HG02588 (cell line): ENCODE measurements at regions not wholly inside any gene's neighbourhood (a gene's known extent, or its start where the extent isn't known, plus 50 kb on each side); places are given as distances from the start of the nearest gene placed in this dataset.

Experiments used
- ATAC-seq: cut with Tn5 transposase; IDR thresholded peaks from one replicate; pipeline ENCODE4 v1.9.1; 2021; ENCODE audit warnings: mild to moderate bottlenecking, moderate library complexity; ENCODE audit not compliant: unreplicated experiment

DNA sequence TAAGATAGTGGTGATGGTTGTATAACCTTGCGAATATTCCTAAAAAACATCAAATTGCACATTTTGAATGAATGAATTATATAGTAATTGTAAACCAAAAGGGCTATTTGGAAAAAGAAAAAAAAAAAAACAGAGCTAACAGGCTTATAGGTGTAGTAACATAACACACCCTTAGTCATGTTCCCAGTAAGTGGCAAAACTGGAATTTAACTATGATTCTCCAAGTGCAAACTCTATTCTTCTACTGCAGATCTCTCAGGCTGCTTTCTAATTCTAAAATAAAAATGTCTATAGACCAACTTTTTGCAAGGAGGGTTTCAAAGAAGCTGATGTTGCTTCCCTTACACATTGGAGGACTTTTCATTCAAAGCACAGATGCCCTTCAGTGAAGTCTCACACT is 293.2 kb upstream of the MON1B start:
- no peak for ATAC-seq

DNA sequence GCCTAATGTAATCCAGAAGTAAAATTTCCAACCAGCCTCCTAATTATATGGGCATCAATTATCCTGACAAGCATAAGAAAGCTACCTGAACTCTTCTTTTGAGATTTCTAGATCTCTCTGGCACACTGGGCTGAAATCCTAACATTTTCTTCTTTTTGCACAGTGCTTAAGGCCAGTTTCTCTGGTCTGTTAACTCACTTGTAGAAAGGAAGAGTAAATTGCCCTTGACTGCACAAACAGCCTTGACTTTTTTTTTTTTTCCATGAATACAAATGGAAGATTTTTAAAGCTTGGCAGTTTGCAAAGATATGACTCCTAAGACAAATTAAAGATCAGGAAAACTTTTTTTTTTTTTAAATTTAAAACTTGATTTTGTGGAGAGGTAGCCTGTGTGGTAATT is 291.2 kb upstream of the MON1B start:
- ATAC-seq: no peak

DNA sequence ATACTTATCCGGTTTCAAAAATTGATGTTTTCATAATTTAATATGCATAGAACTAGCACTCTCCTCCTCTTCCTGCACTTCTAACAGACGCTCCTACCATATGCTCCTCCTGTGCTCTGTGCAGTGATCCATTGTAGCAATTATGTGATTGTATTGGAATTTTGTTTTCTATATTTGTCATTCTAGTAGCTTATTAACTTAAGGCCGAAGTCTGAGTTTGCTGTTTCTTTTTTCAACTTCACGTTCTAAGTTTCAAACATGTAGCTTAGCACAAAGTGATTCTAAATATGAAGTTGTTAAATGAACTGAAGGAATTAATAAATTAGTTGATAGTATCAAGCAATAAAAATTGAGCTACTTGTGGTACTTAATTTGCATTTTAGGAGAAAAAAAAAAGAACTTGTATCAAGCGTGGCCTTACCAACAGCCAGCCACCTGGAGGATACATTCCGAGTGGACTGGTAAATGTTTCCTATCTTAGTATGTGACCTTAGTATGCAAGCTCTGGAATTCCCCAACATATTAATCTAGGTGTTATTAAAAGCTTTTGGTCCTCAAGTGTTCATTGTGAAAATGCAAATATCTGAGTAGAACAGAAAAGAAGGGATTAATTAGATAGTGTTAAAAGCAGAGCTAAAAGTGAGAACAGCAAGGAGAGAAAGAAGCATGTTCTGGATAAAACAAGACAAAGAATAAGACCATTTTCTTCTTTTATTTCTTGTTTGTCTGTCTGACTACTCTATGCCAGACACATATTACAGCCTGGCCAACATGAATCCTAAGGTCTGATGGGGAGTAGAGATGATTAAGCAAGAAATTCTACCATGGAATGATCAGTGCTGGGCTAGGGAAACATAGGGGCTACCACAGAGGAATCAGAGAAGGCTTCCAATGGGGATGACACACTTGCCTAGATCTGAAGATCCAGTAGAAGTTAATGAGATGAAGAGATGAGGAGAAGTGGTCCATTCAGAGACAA is 290.4 kb upstream of the MON1B start:
- no peak for ATAC-seq

DNA sequence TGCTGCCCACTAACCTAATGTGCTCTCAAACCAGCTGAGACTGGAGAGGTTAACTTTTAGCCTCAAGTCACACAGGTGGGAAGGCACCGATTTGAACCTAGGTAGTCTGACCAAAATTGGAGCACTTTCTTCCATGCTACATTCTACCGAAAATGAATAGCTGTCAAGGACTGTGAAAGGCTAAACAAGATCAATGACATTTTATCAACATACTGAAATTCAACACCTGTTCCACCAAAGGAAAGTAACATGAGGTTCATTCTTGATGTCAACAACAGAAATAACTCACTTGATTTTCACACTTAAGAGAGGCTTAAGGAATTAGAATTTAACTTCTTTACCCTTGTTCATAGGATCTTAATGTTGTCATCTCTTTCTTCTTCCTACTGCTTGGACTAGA is 284.4 kb upstream of the MON1B start:
- no peak for ATAC-seq

DNA sequence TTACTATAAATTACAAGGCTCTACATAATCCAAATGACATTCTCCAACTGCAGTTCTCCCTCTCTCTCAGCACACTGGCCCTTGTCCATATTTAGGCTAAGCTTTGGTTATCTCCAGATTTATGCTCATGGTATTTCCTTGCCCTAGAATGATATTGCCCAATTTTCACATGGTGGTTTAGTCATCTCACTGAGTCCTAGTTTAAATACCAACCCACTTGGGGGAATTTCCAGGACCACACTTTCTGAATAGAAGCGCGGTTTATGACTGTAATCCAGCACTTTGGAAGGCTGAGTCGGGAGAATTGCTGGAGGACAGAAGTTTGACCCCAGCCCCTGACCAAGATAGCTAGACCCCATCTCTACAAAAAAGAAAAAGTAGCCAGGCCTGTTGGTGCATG is 280.1 kb upstream of the MON1B start:
- no peak for ATAC-seq

DNA sequence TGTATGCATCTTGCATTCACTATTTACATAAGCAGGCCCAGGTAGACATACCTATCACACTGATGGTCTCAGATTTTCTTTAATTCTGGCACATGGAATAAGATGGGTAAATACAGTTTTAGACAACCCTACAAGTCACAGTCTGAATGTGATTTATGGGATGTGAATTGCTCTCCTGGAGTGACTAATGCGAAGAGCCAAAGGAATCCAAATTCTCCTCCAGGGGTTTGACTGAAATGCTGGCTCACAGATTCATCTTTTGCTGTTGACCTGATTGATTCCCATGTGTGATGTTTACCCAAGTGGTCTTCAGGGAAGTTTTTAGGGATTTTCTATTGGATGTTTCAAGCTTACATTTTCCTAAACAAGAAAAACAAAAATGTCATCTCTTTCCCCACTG is 277.9 kb upstream of the MON1B start:
- no peak for ATAC-seq

DNA sequence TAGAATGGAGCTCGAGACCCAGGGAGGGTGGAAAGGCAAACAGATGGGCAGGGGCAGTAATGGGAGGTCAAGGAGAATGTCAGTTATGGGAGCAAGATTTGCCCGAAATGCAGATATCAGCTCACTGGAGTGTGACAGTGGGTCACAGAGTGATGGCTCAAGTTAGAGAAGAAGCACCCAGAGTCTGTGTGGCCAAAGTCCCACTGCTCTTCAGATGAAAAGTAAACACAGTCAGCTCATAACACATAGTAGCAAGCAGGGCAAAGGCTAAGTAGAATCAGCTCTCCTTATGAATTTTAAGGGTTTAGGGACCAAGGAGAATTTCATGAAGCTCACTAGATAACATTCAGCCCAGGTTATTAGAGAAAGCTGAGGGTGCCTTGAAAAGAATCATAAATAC is 264.9 kb upstream of the MON1B start:
- no peak for ATAC-seq

DNA sequence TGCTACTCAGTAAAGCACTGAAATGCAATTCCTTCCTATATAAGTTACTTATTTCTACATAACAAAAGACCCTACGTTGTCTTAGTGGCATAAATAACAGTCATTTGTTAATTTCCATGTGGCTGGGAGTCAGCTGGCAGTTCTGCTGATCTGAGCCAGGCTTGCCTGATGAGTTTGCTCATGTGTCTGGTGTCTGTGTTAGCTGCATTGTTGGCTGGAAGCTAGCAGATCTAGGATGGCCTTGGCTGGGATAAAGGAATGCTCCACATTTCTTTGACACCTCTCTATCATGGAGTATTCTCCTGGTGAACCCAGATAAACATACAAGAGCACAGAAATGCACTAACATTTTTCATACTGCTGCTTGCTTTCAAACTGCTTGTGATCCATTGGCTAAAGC is 264.4 kb upstream of the MON1B start:
- no peak for ATAC-seq

DNA sequence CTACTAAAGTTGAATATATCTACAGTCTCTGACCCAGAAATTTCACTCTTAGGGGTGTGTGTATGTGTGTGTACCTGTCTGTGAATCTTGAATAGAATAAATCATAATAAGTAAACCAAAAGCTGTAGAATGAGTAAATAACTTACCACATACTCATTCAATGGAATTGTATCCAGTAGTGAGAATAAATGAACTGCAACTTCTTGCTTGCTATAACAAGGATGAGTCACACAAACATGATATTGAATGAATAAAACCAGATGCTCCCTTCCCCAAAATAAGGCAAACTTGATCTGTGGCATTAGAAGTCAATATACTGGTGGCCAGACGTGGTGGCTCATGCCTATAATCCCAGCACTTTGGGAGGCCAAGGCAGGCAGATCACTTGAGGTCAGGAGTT is 259.8 kb upstream of the MON1B start:
- no peak for ATAC-seq

DNA sequence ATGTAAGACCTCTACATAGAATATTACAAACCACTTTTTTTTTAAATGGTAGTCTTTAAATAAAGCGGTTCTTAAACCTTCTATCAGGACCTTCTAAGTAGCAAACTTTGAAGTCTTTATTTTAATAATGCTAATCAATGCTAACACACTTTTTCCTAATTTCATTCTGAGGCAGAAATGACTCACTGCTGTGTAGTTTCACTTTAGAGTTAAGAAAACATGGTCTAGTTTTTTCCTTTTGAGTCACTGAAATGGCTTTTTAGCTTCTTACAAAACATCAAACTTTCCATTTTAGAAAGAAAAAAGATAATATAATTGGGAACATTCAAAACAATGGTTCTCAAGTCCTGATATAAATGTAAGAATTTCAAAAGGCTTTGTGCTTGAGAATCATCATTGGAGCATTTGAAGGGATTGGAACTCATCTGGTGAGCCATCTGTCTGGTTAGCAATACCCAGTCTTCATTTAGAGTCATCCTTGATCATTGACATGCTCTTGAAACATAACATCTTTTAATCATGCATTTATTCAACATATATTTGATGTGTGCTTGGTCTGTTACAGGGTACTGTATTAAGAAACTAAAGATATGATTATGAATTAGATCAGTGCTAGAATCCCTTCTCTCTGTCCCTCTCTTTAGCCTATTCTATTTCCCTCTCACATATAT is 258.3 kb upstream of the MON1B start:
- no peak for ATAC-seq

DNA sequence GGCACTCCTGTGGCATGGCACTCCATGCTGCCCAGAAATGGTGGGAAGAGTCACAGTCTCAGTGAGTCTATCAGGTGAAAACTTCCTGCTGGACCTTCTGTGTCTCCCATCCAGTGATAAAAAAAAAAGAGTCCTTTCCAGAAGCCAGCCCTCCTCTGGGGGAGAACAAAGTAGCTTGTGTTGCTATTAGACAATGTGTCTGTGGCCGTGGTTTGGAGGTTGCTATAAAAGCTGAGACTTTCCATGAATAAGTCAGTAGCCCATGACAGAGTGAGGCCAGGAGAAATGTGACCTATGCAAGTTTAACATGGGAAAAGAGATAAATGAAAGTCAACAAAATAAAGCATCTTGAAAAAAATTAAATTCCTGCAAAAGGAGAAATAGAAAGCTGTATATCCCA is 250.7 kb upstream of the MON1B start:
- ATAC-seq: no peak

DNA sequence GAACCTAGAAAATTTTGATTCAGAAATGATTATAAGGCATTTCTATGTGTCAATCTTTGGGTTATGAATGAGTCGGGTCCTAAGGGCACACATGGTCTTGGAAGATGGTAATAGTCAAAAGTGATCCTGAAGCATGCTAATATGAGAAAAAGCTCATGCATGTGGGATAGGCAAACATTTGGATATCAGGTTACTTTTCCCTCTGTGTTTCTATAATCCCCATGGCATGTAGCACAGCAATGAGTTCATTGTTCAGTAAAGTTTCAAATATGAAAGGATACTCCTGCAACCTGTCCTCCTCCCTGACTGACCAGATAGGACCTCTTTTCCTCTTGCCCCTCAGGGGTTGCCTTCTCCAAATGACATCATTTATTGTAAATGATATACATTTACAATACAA is 249.9 kb upstream of the MON1B start:
- ATAC-seq: no peak

DNA sequence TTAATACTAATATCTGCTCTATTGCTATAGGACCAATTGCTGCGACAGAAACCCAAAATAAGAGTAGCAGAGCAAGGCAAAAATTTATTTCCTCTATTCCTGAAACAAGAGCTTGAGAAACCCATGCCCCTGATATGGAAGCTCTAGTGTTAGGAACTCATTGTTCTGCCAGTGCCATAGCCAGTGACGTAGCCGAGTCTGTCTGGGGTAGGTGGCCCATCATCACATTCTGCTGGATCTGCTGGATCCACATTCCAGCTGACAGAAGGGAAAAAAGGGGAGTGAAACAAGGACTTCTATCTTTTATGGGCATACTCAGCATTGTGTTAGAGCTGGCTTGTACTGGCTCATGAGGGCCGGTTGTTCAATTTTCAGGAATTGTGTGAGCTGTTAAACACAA is 248.9 kb upstream of the MON1B start:
- no peak for ATAC-seq

DNA sequence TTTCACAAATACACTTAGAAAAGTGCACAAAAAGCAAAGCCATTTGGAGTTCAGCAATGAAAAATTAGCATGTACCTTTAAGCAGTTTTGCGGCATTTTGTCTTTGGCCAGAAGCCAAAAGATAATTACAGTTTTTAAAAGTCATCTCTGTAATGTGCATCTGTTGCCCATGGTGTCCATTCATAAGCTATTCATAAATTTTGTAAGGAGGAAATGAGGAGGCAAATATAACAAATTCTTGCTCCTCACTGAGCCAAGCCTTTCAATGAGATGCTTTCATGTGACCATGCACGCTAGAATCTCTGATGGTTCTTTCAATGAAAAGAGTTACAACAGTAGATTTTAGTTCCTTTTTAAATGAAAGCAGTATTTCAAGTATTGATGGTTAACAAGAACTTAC is 247.1 kb upstream of the MON1B start:
- ATAC-seq: no peak

DNA sequence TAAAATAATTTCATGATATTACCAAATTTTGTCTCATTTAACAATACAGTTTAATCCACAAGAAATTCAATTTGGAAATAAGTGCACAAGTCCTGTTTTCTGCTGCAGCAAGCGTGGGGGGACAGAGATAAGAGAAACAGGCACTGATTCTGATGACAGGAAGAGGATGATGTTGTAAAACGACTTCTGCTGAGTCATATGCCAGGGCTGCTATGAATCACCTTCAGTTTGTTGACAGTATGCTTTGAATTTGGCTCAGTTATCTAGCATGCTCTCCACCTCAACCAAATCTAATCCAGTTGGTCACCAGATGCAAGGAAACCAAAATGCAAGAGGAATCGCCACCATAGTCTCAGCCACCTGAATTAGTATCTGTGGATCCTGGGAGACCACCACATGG is 244.1 kb upstream of the MON1B start:
- no peak for ATAC-seq

DNA sequence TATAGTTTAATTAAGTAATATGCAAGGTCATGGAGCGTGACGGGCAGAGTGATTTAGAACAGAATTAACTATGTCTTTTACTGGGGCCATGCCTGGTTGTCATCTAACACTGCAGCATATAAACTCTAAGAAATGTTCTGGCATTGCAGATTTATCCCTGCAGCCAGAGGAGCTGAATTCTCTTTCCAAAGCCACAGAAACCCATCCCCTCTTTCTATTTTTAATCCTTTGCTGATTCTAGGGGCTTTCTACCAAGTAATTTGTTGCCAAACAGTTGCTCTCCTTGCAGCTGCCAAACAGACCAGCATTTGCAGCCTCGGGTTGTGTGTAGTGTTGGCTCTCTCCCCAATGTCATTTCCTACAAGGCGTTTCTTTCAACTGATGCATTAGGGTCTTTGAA is 243.2 kb upstream of the MON1B start:
- no peak for ATAC-seq

DNA sequence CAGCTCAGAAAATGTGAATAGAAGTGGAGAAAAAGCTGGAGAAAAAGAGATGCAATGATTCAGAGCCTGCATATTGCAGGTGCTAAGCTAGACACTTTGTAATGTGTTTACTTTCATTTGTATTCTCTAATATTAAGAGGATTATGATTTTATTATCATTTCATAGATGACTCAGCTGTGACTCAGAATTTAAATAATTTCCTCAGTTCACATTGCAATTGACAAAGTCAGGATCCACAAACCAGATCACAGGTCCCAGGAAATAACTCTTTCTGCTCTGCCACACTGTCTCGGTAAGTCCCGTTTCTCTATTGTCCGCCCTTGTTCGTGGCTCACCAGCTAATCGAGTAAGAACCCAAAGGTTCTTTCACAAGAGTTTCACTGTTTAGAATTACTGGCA is 235.4 kb upstream of the MON1B start:
- no peak for ATAC-seq

DNA sequence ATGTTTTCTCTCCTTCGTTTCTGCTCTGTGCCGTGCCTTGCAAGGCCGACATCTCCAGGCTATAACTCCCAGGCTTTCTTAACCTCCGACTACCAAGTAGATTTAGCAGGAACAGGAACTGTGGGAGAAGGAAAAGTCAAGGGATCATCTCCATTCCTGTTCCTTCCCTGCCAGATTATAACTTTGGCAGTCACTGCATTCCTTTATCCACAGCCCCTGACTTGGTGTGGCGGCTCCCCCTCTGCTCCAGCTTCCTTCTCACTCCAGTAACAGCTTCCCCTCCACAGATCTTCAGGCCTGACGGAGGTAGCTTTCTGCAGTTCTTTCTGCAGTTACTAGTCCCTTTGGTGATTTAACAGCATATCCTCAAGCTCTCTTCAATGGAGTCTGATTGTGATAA is 234.6 kb upstream of the MON1B start:
- ATAC-seq: no peak

DNA sequence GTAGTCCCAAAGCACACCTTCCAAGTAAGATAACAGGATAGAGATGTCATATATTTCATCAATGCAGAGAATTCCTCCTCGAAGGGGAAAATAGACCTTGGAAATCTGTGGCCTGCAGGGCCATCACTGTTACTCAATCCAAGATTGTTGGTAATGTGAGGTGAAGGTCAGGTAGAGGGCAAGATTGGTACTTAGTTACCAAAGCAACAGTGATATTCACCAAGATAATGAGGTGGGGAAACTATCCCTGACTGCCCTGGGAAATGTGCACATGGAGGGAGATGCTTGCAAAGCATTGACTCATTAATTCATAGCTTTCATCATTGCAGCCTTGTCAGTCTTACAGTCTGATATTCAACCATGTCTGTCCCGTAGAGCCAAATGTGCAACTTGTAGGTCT is 234.1 kb upstream of the MON1B start:
- no peak for ATAC-seq

DNA sequence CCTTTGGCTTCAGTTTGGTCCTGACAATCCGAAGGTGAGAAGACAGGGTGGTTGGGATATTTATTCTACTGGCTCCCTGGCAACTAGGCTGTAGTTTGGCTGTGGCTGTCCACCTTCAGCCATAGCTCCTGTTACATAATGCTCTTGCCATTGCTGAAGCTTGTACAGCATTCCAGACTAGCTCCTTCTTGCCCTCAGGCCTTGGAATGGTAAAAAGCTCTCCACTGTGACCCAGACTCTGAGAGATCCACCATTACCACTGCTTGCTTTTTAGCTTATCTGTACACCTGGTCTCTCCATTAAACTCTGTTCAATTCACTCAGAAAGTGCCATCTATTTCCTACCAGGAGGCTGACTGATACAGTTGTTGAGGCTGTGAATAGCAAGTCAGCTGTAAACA is 231.8 kb upstream of the MON1B start:
- no peak for ATAC-seq

DNA sequence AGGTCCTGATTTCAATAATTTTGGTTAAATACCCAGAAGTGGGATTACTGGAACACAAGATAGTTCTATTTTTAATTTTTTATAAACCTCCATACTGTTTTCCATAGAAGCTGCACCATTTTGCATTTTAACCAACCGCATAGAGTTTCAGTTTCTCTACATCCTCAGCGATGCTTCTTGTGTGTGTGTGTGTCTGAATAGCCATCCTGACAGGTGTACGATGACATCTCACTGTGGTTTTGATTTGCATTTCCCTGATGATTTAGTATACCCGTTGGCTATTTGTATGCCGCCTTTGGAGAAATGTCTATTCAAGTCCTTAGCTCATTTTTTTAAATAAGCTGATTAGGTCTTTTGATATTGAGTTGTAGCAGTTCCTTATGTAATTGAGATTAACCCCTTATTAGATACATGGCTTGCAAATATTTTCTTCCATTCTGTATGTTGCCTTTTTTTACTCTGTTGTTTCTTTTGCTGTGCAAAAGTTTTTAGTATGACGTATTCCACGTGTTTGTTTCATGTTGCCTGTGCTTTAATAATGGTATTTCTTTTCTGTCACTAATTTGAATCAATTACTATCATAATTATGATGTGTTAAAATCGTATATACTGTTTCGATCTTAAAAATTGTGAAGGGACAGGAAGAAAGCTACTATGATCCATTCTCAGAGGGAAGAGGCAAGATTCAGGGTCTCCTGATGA is 227.2 kb upstream of the MON1B start:
- no peak for ATAC-seq
